ENCODE measurements at regions not wholly inside any gene's neighbourhood (a gene's known extent, or its start where the extent isn't known, plus 50 kb on each side); places are given as distances from the start of the nearest gene placed in this dataset.

DNA sequence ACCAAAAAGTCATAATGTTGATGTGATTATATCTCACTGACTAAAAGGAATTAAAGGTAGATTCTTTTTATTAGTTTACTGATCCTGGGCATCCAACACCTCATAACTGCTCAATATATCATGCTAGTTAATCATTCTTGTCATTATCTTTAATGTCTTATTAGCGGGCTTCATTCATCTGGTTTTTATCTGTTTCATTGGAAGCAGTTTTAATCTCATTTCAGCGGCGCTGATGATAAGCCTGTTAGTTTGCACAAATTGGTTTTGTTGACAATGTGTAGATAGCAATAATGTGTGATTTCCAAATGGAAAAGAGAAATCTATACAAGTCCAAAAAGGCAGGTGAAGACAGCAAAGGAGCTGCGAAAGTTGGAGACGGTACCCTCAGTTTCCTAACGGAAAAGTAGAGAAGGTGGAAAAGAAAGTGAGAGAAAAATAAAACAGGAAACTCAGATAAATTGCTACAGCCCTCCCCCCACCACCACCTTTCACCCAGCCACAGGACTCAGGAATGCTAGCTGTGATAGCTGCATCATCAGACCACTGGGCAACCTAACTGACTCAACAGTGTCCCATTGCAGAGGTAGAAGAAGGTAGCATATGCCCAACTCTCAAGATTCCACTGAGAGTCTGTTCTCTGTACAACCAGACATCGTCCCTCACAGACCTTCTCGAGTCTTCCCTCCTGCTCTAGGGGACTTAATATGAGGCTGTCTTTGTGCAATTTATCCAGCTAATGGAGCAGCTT, 241.7 kb upstream of the CAMK1G start:
- no peak for DNase-seq (ENCODE audit: low read depth)

DNA sequence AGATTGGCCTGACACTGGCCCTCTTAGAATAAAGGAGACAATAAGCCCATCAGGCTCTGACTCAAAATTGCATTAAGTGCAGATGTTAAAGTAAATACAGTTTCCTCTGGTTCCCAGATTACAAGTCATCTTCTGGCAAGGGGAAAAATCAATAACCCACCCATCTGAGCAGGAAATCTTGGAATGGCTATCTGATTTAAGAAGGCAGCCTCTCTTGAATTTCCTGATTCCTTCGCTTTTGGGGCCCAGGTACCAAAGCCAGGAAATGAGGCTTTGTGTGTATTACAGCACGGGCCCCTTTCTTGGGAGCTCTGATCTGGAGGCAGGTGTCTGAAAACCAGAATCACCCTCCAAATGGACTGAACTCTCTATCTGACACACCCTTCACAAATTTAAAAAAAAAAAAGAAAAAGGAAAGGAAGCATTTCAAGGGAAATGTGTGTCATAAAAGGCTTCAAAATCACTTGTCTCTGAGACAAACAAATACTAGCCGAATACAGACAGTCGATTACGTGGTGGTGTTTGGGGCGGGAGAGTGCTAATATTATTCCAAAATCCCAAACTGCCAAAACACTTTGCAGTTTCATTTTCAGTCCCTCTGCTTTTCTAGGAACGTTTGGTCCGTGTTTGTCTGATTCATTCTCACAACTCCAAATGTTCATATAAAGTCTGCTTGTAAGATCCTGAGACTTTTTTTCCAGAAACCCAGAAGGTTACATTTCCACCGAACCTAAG, 240.9 kb upstream of the CAMK1G start:
- no peak for DNase-seq (ENCODE audit: low read depth)

DNA sequence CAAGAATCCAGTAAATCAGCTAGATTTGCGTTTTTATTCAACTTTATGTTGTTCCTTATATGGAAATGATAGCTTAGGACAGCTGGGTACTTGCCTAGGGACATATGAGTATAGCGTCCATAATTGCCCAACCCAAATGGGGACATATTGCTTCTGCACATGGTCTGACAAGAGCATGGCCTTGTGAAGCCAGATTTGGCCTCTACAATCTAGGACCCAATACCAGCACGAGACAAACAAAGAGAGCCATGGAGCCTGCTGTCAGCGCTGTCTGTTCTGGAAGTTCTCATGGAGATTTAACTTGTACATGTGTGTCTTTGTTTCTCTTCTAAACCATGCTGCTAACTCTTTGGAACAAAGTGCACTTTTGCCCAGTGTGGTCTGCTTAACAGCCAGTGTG, 240.0 kb upstream of the CAMK1G start:
- DNase-seq (ENCODE audit: low read depth) = no peak

DNA sequence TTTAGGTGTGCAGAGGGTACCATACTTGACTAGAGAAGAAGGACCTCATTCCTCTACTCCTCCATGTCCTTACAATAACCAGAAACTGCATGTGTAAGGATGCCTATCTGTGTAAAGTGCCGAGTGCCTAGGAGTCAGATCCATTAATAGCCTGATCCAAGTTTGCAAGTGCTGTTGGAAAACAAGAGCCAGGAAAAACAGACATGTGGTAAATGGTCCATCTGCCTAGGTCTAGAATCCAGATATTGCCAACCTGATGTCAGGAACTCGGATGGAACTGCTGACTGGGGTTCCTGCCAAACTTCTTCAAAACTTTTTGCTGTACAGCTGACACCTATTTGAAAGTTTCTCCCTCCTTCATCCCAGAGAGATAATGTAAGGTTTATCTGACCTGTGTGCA, 239.4 kb upstream of the CAMK1G start:
- DNase-seq (ENCODE audit: low read depth) = no peak

DNA sequence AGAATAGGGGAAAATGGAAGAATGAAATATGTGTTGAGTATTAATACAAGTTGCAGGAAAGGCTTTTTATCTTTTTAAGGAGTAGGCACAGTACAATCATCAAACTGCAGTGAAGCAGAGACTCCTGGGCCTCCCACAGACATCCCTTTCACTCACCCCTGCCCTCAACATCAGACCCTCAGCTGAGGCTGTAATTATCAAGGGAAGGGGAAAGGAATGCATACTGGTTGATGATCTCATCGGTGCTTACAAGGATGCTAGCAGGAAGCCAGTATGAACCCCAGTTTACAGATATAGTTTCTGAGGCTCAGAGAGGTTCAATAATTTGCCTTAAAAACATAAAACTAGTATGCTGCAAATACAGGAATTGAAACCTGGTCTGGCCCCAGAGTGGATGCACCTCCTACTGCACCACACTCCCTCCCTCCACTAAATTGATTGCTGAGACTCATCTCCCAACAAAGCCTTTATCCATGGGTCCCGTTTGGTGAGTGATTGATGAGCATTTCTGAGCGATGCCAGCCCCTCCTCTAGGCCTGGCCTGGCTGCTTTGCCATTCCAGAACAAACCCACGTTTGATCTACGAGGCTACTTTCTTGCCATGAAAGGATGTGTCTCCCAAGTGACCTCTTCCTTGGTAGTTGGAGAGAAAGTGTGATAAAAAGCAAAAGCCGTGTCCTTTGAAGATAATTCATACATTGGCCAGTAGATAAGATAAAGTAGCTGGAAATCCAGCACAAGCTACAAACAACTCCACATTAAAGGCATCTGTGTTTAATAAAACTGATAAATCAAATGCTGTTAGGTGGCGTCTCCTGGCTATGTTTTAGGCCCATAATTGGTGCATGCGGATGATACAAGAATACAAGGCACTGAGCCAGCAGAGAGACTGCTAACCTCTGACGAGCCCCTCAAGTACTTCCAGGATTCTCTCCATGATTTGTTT, 233.9 kb upstream of the CAMK1G start:
- no peak for DNase-seq (ENCODE audit: low read depth)

DNA sequence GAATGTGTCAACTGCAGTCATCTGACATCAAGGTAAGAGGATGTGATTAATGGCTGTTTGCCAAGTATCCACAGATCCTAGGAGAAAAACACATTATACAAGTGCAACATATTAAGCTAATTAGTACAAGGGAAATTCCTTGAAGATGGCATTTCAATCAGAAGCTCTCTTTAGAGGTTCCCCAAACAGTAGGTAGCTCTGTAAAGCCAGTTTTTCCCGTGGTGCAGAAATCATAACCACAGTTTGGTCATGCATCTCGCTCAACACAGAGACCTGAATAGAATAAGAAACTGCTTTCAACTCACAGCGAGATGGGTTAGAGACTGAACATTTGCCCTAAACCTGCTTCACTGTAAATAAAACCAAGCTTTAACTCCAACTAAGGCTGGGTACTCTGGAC, 230.5 kb upstream of the CAMK1G start:
- no peak for DNase-seq (ENCODE audit: low read depth)

DNA sequence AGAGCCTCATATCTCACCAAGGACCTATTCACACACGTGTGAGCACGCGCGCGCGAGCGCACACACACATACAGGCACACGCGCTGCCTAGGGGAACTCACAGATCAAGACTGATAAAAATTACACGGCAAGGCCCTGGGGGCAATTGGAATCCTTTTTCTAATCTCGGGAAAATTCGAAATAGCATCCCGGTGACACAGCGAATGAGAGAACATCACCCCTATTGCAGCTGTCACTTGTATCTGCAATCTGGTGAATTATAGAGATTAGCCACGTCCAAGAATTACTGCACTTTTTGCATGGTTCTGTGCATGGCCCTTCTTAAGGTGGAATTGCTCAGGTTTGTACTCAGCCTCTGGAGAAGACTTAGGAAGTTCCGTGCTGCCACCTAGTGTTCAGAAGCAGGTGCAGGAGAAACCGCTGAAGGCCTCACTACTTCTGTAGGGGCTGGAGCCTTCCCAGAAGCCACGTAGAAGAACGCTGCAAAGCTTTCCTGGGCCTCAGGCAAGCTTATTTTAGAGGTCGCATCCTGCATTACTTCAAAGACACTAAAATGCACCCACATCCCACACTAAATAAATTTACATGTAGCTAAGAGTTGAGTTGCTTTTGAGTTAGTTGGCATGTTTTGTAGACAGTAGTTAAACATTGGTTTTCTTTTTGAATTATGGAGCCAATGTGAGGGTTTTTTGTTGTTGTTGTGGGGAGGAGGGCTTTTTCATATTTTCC, 229.2 kb upstream of the CAMK1G start:
- peak; percentile 59 for DNase-seq (ENCODE audit: low read depth)

DNA sequence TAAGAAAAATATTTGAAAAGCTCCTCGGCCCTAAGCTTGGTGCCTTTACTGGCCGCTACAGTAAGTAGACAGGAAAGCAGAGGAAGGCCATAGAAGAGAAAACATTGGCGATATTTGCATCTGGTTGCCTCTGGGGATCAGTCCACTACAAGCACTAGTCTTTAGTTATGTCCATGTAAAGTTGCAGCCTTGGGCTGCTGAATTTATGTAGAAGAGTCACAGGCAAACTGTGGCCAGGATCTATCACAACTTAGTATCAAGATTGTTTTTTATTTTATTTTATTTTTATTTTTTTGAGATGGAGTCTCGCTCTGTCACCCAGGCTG, 228.7 kb upstream of the CAMK1G start:
- no peak for DNase-seq (ENCODE audit: low read depth)

DNA sequence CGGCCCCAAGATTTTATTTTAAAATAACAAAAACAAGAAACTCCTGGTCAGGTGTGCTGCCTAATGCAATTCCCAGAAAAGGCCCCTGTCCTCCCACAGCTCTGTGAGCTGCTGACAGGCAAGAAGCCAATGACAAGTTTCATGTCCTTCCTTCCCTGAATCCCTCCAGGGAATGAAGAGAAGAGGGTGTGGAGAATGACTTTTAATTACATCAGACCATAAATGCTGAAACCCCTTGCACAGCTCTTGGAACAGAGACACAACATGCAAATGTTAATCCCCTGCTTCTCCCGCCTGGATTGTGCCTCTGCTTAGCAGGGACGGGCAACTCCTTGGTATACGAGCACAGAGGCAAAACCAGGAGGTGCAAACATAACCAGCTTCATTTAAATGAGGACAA, 228.1 kb upstream of the CAMK1G start:
- no peak for DNase-seq (ENCODE audit: low read depth)

DNA sequence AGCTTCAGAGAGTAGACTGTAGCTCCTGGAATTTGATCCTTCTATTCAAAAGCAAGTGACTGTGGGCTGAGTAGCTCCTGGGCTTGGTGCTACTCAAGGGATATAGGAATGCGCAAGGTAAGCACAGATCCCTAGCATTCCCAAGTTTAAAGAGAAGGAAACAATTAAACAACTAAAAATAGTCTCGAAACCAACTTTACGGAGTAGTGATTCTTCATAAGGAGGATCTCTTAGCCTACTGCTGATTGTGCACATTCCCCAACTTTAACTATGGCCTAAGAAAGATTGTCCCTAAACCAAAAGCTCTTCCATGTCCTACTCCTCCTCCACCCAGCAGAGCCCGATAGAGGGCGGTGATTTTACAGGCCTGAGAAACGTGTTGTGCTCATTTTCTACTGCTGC, 226.5 kb upstream of the CAMK1G start:
- no peak for DNase-seq (ENCODE audit: low read depth)

DNA sequence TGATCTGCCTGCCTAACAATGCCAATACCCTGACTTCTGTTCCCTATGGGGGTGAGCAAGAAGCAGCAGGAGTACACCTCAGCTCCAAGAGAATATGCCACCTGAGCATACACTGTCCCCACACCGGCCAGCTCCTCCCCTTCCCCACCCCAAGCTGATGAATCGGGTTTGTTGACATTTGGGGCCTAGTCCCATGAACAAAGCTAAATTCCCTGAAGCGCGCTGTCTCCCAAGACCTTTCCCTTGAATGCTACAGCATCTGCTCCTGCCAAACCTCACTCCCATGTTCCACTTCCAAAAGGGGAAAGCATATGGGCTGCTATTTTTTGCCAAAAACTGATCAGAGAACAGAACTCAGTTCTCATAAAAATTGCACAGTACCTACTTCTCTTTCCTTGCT, 220.4 kb upstream of the CAMK1G start:
- DNase-seq (ENCODE audit: low read depth) = no peak

DNA sequence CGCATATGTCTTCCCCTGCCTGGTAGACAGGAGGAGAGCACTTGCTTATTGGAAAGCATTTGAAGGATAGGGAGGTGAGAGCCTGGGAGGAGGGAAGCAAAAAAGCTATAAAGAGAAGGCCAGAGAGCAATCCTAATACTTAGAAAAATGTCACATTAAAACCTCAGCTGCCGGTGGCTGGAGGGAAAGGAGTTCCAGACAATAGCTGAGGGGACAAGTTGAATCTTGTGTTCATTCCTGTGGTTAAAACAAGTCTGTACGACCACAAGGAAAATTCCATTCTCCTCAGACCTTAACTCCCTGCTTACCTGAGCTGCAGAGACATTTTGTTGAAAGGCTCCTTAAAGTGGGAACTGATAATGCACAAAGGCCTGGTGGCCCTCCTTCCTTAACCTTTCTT, 218.8 kb upstream of the CAMK1G start:
- DNase-seq (ENCODE audit: low read depth) = no peak

DNA sequence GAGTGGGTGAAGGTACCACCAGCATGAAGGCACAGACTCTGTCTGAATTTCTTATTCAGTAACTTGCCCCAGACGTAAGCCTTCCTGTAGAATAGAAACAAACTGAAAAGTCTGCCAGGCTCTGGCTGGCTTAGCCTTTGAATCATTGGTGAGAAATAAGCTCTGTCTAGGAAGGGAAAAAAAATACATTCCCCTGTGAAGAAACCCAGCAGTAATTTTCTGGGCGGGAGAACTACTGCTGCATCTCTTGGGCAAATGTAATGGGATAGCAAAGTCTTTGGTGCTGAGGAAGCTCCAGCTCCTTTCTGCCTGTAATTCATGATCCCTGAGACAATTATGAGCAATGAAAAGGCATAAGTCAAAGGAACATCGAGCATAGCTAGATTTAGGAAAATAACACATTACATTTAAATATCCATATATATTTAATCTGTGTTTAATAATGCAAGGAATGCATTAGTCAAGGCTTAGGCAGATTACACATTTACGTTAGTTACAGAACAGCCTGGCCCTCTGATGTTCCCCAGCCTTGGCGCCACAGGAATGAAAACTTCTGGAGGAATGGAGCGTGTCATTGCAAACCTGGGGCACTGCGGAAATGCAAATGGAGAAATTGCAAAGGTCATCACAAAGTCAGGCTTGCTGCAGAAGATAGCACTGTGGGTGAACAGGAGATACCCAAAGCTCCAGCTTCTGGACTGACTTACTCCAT, 216.3 kb upstream of the CAMK1G start:
- no peak for DNase-seq (ENCODE audit: low read depth)

DNA sequence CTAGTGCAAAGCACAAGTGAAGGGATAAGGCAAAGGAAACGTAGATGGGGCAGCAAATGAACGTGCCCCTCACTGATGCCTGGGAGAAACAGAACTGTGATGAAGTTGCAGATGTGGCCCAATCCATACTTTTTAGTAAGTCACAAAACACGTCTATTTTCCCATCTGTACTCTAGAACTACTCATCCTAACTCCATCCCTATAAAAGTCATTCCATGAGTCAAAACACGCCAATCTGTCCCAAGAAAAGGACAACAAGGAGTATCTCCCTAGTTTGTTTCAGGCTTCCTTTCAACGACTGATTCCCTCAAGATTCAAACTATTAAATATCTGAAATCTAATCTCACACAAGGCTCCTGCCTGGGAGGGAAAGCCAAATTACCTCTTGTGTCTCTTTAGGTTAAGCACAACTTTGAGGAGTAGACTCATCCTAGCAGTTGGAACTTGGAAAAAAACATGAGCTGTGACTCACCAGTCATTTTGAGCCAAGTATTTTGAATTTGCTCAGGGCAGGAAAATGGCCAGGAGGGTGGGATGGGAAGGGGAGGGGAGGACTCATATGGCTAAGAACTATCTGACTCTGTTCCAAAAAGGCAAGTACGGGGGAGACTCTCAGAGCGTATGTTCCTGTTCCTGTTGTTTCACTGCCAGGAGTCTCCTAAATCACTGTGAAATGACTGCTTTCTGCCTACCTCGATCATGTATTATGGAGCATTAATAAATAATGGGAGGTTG, 214.5 kb upstream of the CAMK1G start:
- DNase-seq (ENCODE audit: low read depth) = peak; percentile 89

DNA sequence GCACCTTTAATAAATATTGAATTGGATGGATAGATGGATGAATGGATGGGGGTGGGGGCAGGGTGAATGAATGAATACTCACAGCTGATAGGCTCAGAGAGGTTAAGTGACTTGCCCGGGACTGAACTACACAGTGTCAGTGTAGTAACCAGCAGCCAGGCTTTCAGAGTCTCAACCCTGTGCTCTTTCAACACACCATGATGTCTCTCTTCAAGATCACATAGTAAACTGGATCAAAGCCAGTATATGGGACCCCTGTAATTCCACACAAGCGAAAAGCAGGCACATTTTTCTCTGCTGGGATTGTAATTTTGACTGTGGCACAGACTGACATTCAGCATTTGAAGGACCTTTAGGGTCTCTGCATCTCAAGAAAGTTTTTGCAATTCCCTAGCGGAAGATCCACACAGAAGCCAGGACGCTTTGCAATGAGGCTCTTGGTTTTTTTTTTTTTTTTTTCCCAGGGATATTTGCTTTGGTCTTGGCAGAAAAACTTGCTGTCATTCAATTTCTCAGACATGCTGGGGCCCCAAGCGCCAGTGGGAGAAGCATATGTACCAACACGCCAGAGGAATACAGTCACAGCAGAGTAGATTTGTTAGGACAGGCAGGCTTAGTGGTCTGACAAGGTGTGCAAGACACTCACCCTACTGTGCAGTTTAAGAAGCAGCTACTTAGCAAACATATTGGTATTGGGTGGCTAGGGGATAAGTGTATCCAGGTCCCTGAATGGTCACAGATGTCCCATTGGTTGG, 213.1 kb upstream of the CAMK1G start:
- DNase-seq (ENCODE audit: low read depth) = no peak

DNA sequence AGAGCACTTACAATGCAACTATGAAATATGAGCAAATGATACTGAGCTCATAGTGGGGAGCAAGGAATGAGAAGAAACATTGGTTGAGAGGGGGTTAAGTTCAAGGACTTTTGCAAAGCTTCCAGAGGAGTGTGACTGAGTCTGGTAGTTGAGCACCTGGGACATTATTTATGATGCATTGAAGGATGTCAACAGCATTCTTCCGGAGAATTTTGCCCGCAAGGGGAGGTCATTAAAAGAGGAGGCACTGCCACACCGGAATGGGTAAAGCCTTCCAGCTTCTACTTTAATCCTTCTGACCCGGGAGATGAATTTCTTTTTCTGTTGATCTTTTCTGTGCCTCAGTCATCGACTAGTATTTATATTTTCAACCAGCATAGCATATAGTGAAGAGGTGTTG, 208.4 kb upstream of the CAMK1G start:
- no peak for DNase-seq (ENCODE audit: low read depth)

DNA sequence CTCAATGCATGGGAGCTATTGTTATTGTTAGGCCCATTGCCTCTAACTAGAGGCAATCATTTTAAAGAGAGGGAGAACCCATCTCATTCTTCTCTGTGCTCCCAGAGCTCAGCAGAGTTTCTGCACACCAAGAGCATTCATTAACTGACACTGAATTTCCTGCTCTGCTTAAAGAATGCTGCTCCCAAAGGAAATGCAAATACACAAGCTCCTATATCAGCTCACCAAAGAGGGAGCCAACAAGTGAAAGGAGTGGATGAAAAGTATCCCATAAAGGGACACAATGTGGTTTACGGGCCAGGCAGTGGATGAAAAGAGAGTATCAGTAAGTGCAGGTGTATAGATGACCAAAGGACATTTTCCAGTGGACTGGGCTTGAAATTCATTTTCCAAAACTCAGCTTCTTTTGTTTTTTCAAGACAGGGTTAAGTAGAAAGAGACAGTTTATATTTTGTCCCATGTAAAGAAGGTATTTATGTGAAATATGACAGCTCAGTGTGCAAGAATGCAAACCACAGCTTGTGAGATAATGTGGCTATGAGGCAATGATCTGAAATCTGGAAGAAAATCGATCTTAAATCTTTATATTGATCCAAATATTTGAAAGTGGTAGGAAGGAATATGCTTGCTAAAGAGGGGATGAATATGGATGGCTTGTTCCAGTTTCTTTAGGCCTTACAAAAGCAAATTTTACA, 207.7 kb upstream of the CAMK1G start:
- DNase-seq (ENCODE audit: low read depth) = no peak

DNA sequence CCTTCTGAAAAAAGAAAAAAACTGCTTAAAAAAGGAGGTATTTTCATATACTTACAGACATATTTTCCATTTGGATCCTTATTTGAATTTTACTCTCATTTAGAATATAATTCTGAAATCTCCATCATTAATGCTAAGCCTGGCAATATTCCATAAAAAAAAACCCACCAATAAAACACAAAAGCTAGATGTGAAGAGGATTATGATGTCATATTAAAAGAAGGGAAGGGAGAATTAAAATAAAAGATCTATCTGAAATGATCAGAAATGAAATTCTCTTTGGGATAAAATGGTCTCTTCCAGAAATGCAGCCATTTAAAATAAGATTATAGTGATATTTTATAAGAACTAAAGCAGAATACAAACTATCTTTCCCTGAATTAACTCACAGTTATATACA, 206.7 kb upstream of the CAMK1G start:
- no peak for DNase-seq (ENCODE audit: low read depth)

DNA sequence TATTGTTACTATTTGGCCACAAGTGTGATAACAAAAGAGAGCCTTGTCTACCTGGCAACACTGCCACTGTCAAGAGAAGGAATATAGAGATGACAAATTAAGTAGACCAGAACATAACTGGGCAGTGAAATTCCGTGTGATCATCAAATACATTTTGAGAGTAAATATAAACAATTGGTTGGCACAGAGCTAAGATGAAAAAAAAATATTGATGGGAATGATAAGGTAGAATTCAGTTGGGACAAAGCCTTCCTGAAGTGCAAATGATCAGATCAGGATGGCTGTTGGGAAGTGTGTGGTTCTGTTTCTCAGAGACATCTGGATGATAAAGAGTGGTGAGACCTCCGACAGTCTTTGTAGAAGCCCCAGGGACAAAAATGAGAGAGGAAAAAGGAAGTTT, 205.5 kb upstream of the CAMK1G start:
- no peak for DNase-seq (ENCODE audit: low read depth)
